ENCODE measurements at regions not wholly inside any gene's neighbourhood (a gene's known extent, or its start where the extent isn't known, plus 50 kb on each side); places are given as distances from the start of the nearest gene placed in this dataset.

DNA sequence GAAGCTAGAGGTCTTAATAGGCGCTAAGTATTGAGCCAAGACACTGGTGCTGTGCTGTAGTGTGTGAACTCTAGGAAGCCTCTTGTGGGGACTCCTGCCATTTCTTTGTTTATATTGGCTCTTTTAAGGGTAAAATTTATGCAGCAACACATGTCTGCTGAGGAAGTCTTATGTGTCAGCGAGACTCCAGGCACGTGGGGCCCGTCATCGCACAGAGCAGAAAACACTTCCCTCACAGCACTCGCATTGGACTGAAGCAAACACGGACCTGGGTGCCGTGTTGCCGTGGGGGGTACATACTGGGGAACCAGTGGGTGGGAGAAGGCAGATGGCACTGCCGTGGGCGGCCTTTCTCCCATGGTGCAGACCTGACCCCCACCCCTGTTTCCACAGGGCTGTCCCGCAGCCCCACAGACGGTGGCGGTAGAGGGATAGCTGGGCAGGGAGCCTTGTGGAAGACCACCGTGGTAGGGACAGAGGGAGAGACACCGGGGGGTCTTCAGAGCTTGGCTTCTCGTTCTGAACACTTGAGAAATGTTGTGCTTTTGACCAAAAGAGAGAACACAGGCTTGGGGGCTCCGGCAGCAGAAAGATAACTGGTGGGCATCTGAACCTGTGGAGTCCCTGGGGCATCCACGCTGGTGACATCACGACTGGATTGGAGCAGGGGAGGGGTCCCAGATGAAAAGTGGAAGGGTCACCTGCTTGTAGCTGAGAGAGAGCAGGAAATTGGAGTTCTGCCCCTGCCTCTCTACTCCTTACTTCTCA, 284.7 kb upstream of the SHH start:
- Histone ChIP-seq H3K27me3 (ENCODE audit: control insufficient read depth, insufficient read depth, low read length) (peaks cover 2% of the 10 kb centered on the region), H3K9me3 (ENCODE audit: control insufficient read depth, low read depth, low read length) (no peaks in the 10 kb centered on the region), H3K4me1 (ENCODE audit: control insufficient read depth, insufficient read depth, low read length) (no peaks in the 10 kb centered on the region), H3K36me3 (ENCODE audit: control insufficient read depth, insufficient read depth, low read length) (no peaks in the 10 kb centered on the region), H3K27ac (ENCODE audit: low read length) (no peak overlapping the region), H3K4me3 (ENCODE audit: low read length) (no peak overlapping the region)
- no CpG with 5 or more reads among the region's 20 CpGs for WGBS (ENCODE audit: insufficient coverage, low lambda C conversion rate)
- no peak for DNase-seq

DNA sequence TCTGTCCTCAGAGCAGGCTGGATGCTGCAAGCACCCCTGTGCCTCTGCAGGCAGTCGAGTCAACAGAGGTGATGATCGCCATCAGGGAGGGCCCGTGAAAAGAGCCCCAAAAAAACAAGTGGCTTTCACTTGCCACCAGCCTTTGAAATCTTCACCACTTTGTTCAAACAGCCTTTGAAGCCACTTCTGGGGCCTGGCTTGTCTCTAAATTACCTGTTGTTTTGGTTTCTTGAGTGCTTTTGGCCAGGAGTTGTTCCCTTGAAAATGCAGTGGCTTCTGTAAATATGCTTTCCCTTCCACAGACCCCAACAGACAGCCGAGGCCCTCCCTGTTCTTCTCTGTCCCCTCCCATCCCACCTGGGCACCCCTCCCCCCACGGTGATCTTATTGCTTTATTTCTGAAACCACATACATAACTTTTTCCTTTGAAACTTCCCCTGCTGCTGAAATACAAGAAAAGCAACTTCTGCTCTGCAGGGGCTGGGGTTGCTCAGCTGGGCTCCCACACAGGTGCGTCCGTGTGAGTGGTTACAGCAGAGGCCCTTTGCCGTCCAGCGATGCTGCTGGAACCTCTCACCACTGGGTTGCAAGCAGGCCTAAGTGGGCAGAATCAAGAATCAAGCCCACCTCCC, 283.8 kb upstream of the SHH start:
- H3K27ac ChIP-seq (ENCODE audit: low read length) = no peak overlapping the region
- H3K4me3 ChIP-seq (ENCODE audit: low read length) = no peak overlapping the region
- no peaks in the 10 kb centered on the region for H3K4me1 ChIP-seq (ENCODE audit: control insufficient read depth, insufficient read depth, low read length)
- H3K9me3 ChIP-seq (ENCODE audit: control insufficient read depth, low read depth, low read length) = no peaks in the 10 kb centered on the region
- no peaks in the 10 kb centered on the region for H3K36me3 ChIP-seq (ENCODE audit: control insufficient read depth, insufficient read depth, low read length)
- H3K27me3 ChIP-seq (ENCODE audit: control insufficient read depth, insufficient read depth, low read length) = peaks cover 2% of the 10 kb centered on the region
- no peak for DNase-seq
- 37% methylated on average over 2 of the region's 9 CpGs for WGBS (ENCODE audit: insufficient coverage, low lambda C conversion rate)

DNA sequence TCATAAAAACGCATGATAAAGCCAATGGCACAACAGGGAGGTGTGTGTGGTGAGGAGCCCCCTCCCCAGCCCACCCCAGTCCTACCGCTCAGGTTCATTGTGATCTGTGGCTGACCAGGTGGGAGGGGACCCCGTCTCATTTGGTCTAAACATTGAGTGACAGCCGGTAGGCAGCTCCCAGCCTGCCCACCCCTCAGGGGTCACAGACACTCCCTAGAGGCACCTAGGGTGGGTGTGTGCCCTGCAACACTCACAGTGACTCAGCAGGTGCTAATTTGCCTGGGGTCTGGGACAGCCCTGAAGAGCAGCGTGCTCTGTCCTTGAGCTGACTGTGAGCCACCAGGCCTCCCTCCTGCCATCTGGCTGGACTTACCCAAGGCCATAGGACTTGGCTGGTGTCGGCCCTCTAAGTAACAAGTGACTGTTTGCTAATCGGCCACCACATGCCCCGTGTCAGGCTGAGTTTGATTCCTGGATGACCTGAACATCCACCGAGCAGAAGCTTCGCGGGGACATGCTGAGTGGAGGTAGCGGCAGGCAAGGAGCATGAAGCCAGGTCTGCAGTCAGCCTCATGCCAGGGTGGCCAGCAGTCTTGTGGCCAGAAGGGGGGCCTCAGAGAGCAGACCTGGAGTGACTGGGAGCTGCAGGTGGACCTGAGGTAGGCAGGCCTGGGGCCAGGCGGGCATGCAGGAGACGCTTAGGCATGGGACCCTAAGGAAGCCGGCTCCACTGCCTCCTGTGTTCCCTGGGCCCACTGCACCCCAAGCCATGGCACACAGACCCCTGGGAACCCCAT, 282.3 kb upstream of the SHH start:
- no peak for DNase-seq
- Histone ChIP-seq H3K27me3 (ENCODE audit: control insufficient read depth, insufficient read depth, low read length) (no peaks in the 10 kb centered on the region), H3K27ac (ENCODE audit: low read length) (no peak overlapping the region), H3K4me3 (ENCODE audit: low read length) (no peak overlapping the region), H3K9me3 (ENCODE audit: control insufficient read depth, low read depth, low read length) (no peaks in the 10 kb centered on the region), H3K4me1 (ENCODE audit: control insufficient read depth, insufficient read depth, low read length) (no peaks in the 10 kb centered on the region), H3K36me3 (ENCODE audit: control insufficient read depth, insufficient read depth, low read length) (no peaks in the 10 kb centered on the region)
- 100% methylated on average over 1 of the region's 15 CpGs for WGBS (ENCODE audit: insufficient coverage, low lambda C conversion rate)

DNA sequence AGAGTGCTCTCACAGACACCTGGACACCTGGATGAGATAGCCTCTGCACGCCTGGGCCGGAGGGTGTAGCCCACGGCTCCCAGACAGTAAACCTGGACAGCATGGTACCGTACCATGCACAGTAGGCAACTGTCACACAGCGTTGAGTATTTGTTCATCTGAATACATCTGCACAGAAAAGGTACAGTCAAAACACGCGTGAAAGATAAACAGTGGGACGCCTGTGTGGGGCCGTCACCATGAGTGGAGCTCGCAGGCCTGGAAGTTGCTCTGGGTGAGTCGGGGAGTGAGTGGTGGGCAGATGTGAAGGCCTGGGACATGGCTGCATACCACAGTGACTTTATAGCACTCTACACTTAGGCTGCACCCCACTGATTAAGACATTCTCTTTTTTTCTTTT, 280.0 kb upstream of the SHH start:
- Histone ChIP-seq H3K4me1 (ENCODE audit: control insufficient read depth, insufficient read depth, low read length) (no peaks in the 10 kb centered on the region), H3K27ac (ENCODE audit: low read length) (no peak overlapping the region), H3K4me3 (ENCODE audit: low read length) (no peak overlapping the region), H3K27me3 (ENCODE audit: control insufficient read depth, insufficient read depth, low read length) (no peaks in the 10 kb centered on the region), H3K9me3 (ENCODE audit: control insufficient read depth, low read depth, low read length) (no peaks in the 10 kb centered on the region), H3K36me3 (ENCODE audit: control insufficient read depth, insufficient read depth, low read length) (no peaks in the 10 kb centered on the region)
- no peak for DNase-seq
- WGBS (ENCODE audit: insufficient coverage, low lambda C conversion rate) = 90% methylated on average over 2 of the region's 11 CpGs

DNA sequence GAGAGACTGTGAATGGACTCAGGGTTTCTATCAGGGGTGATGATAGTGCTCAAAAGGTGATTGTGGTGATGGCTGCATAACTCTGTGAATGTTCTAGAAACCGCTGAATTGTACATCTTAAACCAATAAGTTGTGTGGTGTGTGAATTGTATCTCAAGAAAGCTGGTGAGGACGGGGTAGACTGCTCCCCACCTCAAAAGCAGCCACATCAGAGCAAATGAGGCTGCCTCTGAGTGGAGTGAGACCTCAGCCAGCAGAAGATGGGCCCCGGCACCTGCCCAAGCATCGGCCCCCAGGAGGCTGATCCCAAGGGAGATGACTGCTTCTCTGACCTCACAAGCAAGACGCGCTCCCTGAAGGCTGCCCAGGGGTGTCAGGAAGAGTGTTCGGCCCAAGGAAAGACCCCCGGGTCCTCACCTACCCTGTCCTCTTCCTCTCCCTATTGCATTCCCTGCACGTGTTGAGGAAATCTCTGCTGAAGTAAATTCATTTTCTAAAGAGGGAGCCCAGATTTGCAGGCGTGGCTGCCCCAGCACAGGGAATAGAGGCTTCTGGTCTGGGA, 279.3 kb upstream of the SHH start:
- no peak overlapping the region for H3K27ac ChIP-seq (ENCODE audit: low read length)
- no peaks in the 10 kb centered on the region for H3K27me3 ChIP-seq (ENCODE audit: control insufficient read depth, insufficient read depth, low read length)
- H3K4me3 ChIP-seq (ENCODE audit: low read length) = no peak overlapping the region
- no peaks in the 10 kb centered on the region for H3K36me3 ChIP-seq (ENCODE audit: control insufficient read depth, insufficient read depth, low read length)
- H3K4me1 ChIP-seq (ENCODE audit: control insufficient read depth, insufficient read depth, low read length) = no peaks in the 10 kb centered on the region
- no peaks in the 10 kb centered on the region for H3K9me3 ChIP-seq (ENCODE audit: control insufficient read depth, low read depth, low read length)
- no peak for DNase-seq
- WGBS (ENCODE audit: insufficient coverage, low lambda C conversion rate) = no CpG with 5 or more reads among the region's 10 CpGs

DNA sequence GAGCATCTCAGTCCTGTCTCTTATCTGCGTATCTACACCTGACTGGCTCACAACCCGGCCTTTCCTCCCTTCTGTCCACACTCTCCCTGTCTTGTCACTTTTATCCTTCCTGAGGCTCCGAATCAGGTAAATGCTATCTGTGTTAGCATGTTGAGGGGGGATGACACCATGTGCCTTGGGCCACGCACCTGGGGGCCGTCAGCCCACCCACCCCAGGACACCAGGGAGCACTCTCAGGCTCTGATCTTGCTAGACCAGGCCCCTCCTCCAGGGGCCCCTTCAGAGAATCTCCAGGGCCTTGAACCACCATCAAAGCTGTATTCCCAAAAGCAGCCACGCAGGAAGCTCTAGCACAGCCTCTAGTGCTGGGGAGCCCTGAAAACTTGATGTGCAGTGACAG, 278.7 kb upstream of the SHH start:
- DNase-seq = no peak
- no peak overlapping the region for H3K27ac ChIP-seq (ENCODE audit: low read length)
- no peaks in the 10 kb centered on the region for H3K4me1 ChIP-seq (ENCODE audit: control insufficient read depth, insufficient read depth, low read length)
- no peaks in the 10 kb centered on the region for H3K9me3 ChIP-seq (ENCODE audit: control insufficient read depth, low read depth, low read length)
- H3K27me3 ChIP-seq (ENCODE audit: control insufficient read depth, insufficient read depth, low read length) = no peaks in the 10 kb centered on the region
- no peaks in the 10 kb centered on the region for H3K36me3 ChIP-seq (ENCODE audit: control insufficient read depth, insufficient read depth, low read length)
- H3K4me3 ChIP-seq (ENCODE audit: low read length) = no peak overlapping the region
- WGBS (ENCODE audit: insufficient coverage, low lambda C conversion rate) = no CpG with 5 or more reads among the region's 6 CpGs

DNA sequence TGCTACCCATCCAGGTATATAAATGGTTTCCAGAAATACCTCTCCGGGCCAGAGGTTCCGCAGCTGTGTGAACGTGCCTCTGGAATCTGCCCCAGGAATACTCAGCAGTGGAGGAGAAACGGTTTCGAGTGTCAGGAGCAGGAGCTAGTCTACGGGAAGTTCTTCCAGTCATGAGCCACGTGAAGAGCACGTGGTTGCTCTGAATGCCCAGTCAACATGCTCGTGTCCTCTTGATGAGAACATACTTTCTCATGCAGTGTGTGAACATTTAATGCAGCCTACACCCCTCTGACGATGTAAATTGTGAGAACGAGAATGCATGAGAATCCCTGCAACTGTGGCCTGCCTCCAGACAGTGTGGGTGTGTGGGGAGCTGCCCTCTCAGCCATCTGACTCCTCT, 277.0 kb upstream of the SHH start:
- Histone ChIP-seq H3K9me3 (ENCODE audit: control insufficient read depth, low read depth, low read length) (no peaks in the 10 kb centered on the region), H3K27ac (ENCODE audit: low read length) (no peak overlapping the region), H3K27me3 (ENCODE audit: control insufficient read depth, insufficient read depth, low read length) (no peaks in the 10 kb centered on the region), H3K4me1 (ENCODE audit: control insufficient read depth, insufficient read depth, low read length) (no peaks in the 10 kb centered on the region), H3K36me3 (ENCODE audit: control insufficient read depth, insufficient read depth, low read length) (no peaks in the 10 kb centered on the region), H3K4me3 (ENCODE audit: low read length) (no peak overlapping the region)
- DNase-seq = no peak
- WGBS (ENCODE audit: insufficient coverage, low lambda C conversion rate) = no CpG with 5 or more reads among the region's 11 CpGs

DNA sequence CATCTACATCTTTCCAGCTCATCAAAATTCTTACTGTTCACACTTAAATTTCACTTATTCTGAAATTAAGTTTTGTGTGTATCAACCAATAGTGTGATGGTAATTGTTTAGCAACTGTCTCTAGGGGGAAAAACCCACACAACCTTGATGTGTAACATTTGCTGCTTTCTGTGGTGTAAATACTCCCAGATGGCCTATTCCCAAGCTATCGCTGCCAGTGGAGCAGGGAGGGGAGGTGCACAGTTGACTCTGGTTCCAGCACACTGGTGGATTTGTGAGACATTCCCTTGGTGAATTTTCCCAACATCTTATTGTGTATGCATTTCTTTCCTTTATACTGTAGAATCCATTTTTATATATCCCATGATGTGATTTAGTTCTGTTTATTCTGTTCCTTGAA, 275.9 kb upstream of the SHH start:
- Histone ChIP-seq H3K27me3 (ENCODE audit: control insufficient read depth, insufficient read depth, low read length) (no peaks in the 10 kb centered on the region), H3K4me1 (ENCODE audit: control insufficient read depth, insufficient read depth, low read length) (no peaks in the 10 kb centered on the region), H3K4me3 (ENCODE audit: low read length) (no peak overlapping the region), H3K27ac (ENCODE audit: low read length) (no peak overlapping the region), H3K36me3 (ENCODE audit: control insufficient read depth, insufficient read depth, low read length) (no peaks in the 10 kb centered on the region), H3K9me3 (ENCODE audit: control insufficient read depth, low read depth, low read length) (no peaks in the 10 kb centered on the region)
- no peak for DNase-seq
- no CpG with 5 or more reads among the region's 1 CpG for WGBS (ENCODE audit: insufficient coverage, low lambda C conversion rate)

DNA sequence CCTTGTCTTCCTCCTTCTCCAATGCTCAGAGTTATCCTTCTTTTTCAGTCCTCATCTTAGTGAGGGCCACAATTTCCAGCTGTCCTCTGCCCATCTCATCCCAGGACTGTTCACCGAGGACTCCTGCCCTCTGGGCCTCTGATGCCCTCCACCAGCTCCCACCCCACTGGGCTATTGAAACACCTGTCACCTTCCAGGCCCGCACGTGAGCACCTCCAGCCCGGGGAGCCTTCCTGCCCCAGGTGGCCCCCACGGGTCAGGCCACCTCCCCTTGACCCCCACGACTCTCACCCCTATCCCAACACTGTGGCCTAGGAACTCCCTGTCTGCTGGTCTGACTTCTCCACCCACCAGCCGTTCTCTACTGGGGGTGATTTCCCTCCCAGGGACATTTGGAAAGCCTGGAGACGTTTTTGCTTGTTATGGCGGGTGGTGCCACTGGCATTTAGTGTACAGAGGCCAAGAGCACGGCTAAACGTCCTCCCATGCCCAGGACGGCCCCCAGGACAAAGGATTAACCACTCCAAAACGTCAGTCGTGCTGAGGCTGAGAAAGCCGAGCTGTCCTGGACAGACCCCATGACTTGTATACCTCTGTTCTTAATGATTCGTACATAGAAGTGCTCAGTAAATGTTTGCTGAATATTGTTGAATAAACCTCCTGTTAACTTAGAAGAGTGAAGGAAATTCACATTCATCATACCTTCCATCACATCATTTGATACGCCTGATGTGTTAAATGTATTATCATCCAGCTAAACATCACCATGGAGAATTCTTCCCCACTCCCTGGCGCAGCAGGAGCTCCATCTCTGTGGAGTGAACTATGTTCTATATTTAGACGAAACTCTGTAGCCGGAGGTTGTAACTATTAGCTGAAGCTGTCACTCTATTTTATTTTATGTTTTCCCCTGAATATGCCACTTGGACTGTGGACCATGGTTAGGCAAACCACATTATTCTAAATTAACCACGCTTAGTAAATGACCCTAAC, 270.1 kb upstream of the SHH start:
- Histone ChIP-seq H3K27me3 (ENCODE audit: control insufficient read depth, insufficient read depth, low read length) (no peaks in the 10 kb centered on the region), H3K4me3 (ENCODE audit: low read length) (no peak overlapping the region), H3K9me3 (ENCODE audit: control insufficient read depth, low read depth, low read length) (no peaks in the 10 kb centered on the region), H3K27ac (ENCODE audit: low read length) (no peak overlapping the region), H3K36me3 (ENCODE audit: control insufficient read depth, insufficient read depth, low read length) (no peaks in the 10 kb centered on the region), H3K4me1 (ENCODE audit: control insufficient read depth, insufficient read depth, low read length) (no peaks in the 10 kb centered on the region)
- no peak for DNase-seq
- no CpG with 5 or more reads among the region's 21 CpGs for WGBS (ENCODE audit: insufficient coverage, low lambda C conversion rate)
